WI38 (cell line): ENCODE measurements at regions not wholly inside any gene's neighbourhood (a gene's known extent, or its start where the extent isn't known, plus 50 kb on each side); places are given as distances from the start of the nearest gene placed in this dataset.

Experiments
- H3K4me3 ChIP-seq: 2 replicates; pipeline ENCODE4 v1.5.1; 2011; ENCODE audit warnings: low read depth, mild to moderate bottlenecking, control low read depth, low read length
- CTCF ChIP-seq: IDR thresholded peaks from 2 replicates; pipeline ENCODE4 v1.5.1; 2012; ENCODE audit warnings: low read depth, mild to moderate bottlenecking, control low read depth, low read length

- TF ChIP-seq CTCF, result peak; percentile 18; the same call in 1 of the 2 replicates
- no peak overlapping the region for H3K4me3 ChIP-seq
Observed at GRCh38 chr20:21808863-21809664, 103.6 kb downstream of the PAX1 start.

GRCh38 chr20:21808139-21808538, 102.7 kb downstream of the PAX1 start:
- no peak for TF ChIP-seq CTCF
- no peak overlapping the region for H3K4me3 ChIP-seq

GRCh38 chr20:21804802-21805201, 99.3 kb downstream of the PAX1 start:
- no peak overlapping the region for H3K4me3 ChIP-seq
- no peak for TF ChIP-seq CTCF

GRCh38 chr20:21801193-21801592, 95.7 kb downstream of the PAX1 start:
- H3K4me3 ChIP-seq, result no peak overlapping the region
- no peak for TF ChIP-seq CTCF

GRCh38 chr20:21798384-21798783, 92.9 kb downstream of the PAX1 start:
- TF ChIP-seq CTCF, result no peak
- no peak overlapping the region for H3K4me3 ChIP-seq

- no peak for TF ChIP-seq CTCF
- H3K4me3 ChIP-seq, result no peak overlapping the region
Observed at GRCh38 chr20:21796059-21796458, 90.6 kb downstream of the PAX1 start.

GRCh38 chr20:21788082-21788481, 82.6 kb downstream of the PAX1 start:
- no peak overlapping the region for H3K4me3 ChIP-seq
- TF ChIP-seq CTCF, result no peak
